ENCODE measurements at regions not wholly inside any gene's neighbourhood (a gene's known extent, or its start where the extent isn't known, plus 50 kb on each side); places are given as distances from the start of the nearest gene placed in this dataset.

DNA sequence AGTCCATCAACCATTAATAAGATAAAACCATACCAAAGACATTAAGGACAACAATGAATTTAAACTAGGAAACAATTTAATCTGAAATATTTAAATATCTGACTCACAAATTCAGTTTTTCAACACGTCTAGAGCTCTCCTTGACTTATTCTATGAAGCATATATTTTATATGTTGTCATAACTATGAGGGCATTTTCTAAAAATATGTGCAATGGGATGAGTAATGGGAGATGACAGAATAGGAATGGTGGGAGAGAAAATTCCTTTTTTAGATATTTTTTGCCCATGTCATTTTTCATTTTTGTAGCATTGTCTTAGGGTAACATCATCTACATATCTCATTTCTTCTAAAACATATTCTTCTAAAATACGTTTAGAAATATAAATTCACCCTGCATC lies 79.2 kb upstream of the CDH2 start:
- TF ChIP-seq, protein P1, sequence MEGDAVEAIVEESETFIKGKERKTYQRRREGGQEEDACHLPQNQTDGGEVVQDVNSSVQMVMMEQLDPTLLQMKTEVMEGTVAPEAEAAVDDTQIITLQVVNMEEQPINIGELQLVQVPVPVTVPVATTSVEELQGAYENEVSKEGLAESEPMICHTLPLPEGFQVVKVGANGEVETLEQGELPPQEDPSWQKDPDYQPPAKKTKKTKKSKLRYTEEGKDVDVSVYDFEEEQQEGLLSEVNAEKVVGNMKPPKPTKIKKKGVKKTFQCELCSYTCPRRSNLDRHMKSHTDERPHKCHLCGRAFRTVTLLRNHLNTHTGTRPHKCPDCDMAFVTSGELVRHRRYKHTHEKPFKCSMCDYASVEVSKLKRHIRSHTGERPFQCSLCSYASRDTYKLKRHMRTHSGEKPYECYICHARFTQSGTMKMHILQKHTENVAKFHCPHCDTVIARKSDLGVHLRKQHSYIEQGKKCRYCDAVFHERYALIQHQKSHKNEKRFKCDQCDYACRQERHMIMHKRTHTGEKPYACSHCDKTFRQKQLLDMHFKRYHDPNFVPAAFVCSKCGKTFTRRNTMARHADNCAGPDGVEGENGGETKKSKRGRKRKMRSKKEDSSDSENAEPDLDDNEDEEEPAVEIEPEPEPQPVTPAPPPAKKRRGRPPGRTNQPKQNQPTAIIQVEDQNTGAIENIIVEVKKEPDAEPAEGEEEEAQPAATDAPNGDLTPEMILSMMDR (IDR thresholded peaks at IDR 0.05), result no peak
- TF ChIP-seq, protein P2, sequence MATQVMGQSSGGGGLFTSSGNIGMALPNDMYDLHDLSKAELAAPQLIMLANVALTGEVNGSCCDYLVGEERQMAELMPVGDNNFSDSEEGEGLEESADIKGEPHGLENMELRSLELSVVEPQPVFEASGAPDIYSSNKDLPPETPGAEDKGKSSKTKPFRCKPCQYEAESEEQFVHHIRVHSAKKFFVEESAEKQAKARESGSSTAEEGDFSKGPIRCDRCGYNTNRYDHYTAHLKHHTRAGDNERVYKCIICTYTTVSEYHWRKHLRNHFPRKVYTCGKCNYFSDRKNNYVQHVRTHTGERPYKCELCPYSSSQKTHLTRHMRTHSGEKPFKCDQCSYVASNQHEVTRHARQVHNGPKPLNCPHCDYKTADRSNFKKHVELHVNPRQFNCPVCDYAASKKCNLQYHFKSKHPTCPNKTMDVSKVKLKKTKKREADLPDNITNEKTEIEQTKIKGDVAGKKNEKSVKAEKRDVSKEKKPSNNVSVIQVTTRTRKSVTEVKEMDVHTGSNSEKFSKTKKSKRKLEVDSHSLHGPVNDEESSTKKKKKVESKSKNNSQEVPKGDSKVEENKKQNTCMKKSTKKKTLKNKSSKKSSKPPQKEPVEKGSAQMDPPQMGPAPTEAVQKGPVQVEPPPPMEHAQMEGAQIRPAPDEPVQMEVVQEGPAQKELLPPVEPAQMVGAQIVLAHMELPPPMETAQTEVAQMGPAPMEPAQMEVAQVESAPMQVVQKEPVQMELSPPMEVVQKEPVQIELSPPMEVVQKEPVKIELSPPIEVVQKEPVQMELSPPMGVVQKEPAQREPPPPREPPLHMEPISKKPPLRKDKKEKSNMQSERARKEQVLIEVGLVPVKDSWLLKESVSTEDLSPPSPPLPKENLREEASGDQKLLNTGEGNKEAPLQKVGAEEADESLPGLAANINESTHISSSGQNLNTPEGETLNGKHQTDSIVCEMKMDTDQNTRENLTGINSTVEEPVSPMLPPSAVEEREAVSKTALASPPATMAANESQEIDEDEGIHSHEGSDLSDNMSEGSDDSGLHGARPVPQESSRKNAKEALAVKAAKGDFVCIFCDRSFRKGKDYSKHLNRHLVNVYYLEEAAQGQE (IDR thresholded peaks at IDR 0.05; ENCODE audit: insufficient read depth in 1 of 2, low read depth in 2 of 2, low read length in 1 of 2), result no peak
- TF ChIP-seq POLR2AphosphoS5 (IDR thresholded peaks at IDR 0.05; ENCODE audit: low read depth, low read length) (no peak), SIN3A (IDR thresholded peaks at IDR 0.05; ENCODE audit: borderline replicate concordance, insufficient read depth, low read depth, low read length) (no peak), TCF7L2 (IDR thresholded peaks at IDR 0.05; ENCODE audit: low read depth, low read length) (no peak)

Data from Panc1 (cell line).